HepG2 (cell line): ENCODE measurements at regions not wholly inside any gene's neighbourhood (a gene's known extent, or its start where the extent isn't known, plus 50 kb on each side); places are given as distances from the start of the nearest gene placed in this dataset.

Source experiments
- EZH2 ChIP-seq: conservative IDR thresholded peaks from 2 replicates; pipeline ENCODE4 v1.6.1; 2012; ENCODE audit warnings: mild to moderate bottlenecking, low read depth, low read length, moderate library complexity
- FOSL2 ChIP-seq: sonication (generic); formaldehyde crosslinking; IDR thresholded peaks from 2 replicates; pipeline ENCODE4 v1.4.0; 2020; ENCODE audit warnings: missing genetic modification reagents
- MTA3 ChIP-seq: sonication (generic); formaldehyde crosslinking; IDR thresholded peaks from 2 replicates; pipeline ENCODE4 v1.4.0; 2020; ENCODE audit warnings: missing genetic modification reagents
- POLR2AphosphoS5 ChIP-seq: IDR thresholded peaks from 2 replicates; pipeline ENCODE4 v1.6.1; 2012; ENCODE audit warnings: low read depth, low read length
- SMAD3 ChIP-seq: sonication (generic); formaldehyde crosslinking; IDR thresholded peaks from 2 replicates; pipeline ENCODE4 v1.4.0; 2020; ENCODE audit warnings: missing genetic modification reagents
- ZNF121 ChIP-seq: sonication (generic); formaldehyde crosslinking; IDR thresholded peaks from 2 replicates; pipeline ENCODE4 v1.5.0; 2020; ENCODE audit warnings: mild to moderate bottlenecking, missing genetic modification reagents
- ZNF460 ChIP-seq: sonication (generic); formaldehyde crosslinking; IDR thresholded peaks from 2 replicates; pipeline ENCODE4 v1.5.1; 2020; ENCODE audit warnings: missing genetic modification reagents, mild to moderate bottlenecking, borderline replicate concordance
- ZZZ3 ChIP-seq: sonication (generic); formaldehyde crosslinking; IDR thresholded peaks from 2 replicates; pipeline ENCODE4 v1.4.0; 2020; ENCODE audit warnings: missing genetic modification reagents, mild to moderate bottlenecking, borderline replicate concordance
- TF ChIP-seq, protein P1 (sequence below): sonication (generic); formaldehyde crosslinking; IDR thresholded peaks from 2 replicates; pipeline ENCODE4 v1.5.0; 2020; ENCODE audit warnings: mild to moderate bottlenecking, missing genetic modification reagents

DNA sequence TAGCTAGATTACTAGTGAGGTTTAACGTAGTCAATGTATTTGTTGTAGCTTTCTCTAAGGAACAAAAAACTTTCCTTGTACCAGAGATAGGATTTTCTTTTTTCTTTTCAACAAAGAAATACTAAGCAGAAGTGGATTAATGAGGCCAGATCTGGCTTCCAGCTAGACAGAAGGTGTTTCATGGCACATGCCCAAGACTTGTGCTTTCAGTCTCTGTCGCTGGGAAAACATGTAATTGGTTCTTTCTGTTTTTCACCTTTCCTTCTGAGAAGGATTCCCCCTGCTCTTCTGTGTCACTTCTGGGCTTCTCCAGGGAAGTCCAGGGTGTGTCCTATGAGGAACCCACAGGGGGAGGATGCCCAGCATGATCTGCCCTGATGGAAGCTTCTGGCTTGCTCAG lies 492.2 kb downstream of the CCSER2 start:
- TF ChIP-seq MTA3 (CRISPR knock-in tag): no peak
- TF ChIP-seq, protein P1, sequence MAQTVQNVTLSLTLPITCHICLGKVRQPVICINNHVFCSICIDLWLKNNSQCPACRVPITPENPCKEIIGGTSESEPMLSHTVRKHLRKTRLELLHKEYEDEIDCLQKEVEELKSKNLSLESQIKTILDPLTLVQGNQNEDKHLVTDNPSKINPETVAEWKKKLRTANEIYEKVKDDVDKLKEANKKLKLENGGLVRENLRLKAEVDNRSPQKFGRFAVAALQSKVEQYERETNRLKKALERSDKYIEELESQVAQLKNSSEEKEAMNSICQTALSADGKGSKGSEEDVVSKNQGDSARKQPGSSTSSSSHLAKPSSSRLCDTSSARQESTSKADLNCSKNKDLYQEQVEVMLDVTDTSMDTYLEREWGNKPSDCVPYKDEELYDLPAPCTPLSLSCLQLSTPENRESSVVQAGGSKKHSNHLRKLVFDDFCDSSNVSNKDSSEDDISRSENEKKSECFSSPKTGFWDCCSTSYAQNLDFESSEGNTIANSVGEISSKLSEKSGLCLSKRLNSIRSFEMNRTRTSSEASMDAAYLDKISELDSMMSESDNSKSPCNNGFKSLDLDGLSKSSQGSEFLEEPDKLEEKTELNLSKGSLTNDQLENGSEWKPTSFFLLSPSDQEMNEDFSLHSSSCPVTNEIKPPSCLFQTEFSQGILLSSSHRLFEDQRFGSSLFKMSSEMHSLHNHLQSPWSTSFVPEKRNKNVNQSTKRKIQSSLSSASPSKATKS (CRISPR knock-in tag): no peak
- TF ChIP-seq ZZZ3 (CRISPR knock-in tag): no peak
- TF ChIP-seq ZNF460 (CRISPR knock-in tag): no peak
- no peak for TF ChIP-seq FOSL2 (CRISPR knock-in tag)
- no peak for TF ChIP-seq SMAD3
- TF ChIP-seq POLR2AphosphoS5: no peak
- TF ChIP-seq ZNF121 (CRISPR knock-in tag): no peak
- no peak for TF ChIP-seq EZH2
